GM18909 (cell line): ENCODE measurements at regions not wholly inside any gene's neighbourhood (a gene's known extent, or its start where the extent isn't known, plus 50 kb on each side); places are given as distances from the start of the nearest gene placed in this dataset.

Experiments
- ATAC-seq: cut with Tn5 transposase; IDR thresholded peaks from one replicate; pipeline ENCODE4 v1.9.1; 2021; ENCODE audit warnings: mild to moderate bottlenecking; ENCODE audit not compliant: unreplicated experiment, poor library complexity

DNA sequence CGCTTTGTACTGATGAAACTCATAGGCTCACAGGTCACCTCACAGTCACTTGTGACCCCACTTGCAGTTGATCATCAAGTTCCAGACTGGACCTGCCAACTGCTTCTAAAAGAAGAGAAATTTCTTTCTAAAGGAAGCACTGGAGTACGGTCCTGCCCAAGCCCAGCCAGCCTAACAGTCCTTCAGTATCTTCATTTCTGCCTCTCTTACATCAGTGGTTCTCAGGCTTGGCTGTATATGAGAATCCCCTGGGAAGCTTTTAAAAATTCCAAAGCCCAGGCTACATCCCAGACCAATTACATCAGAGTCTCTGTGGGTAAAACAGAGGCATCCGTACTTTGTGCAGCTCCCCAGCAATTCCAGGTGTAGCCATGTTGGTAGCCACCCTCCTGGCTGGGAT is 282.1 kb downstream of the NFIB start:
- ATAC-seq: no peak

DNA sequence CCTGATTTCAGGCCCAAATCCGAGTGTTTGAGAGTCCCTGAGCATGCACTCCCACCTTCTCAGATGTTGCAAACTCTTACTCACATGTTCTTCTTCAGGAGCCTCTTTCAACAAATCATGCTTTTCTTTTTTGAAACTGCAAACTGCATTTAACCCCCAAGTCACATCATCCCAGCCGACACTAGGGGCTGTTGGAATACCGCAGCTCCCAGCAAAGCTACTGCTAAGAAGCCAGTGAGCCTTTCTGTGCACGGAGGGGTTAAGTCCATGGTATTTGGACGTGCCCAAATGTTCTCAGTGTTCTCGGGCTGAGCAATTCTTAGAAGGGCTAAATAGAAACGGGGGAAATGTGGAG is 282.9 kb downstream of the NFIB start:
- no peak for ATAC-seq

DNA sequence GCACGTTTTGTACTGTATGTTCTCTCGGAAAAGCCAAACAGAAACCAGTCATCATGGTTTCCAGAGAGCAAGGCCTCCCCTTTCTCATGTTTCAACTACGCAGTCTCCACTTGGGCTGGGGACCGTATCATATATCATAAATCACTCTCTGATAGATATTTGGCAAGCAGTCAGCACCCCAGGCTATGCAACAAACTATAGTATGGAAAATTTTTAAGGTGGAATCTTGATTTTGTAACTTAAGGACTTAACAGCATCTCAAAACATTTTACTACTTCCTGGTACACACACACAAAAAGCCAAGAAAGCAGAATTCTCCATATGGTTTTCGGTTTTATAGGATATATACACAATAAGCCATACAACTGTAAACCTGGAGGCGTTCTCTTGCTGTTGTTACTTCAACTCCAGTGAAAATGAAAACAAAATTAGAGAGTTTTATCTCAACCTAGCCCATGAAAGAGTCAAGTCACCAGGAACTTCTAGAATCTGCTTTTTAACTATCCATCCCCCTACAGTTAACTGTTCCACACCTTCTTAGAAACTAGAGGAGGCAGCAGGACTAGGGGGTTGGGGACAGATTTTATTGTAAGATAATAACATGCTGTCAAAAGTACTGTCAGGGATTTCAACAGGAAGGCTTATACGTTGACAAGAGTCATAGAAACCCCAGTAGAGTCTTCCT is 283.4 kb downstream of the NFIB start:
- ATAC-seq: no peak

DNA sequence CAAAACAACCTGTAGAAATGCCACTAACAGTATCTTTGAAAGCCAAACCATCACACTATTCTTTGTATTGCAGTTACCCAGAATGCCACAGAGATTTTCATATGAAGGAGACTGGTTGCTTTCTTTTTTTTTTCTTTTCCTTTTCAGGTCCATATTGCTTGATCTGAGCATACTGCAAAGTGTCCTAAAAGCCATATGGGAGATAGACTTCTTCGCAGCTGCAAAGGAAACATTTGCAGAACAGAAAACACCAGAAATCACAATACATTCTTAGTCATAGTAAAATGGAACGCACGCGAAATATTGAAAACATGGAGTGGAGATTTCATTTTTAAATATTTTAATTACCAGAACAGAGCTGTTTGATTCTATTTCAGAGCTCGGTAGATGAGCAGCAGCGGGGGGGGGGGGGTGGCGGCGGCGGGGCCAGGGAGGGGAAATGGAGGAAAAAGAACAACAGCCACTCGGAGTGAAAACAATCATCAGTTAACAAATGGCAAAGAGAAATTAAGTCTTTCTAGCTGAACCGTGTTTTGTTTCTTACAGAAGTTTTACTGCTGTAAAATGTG is 284.1 kb downstream of the NFIB start:
- ATAC-seq: no peak

DNA sequence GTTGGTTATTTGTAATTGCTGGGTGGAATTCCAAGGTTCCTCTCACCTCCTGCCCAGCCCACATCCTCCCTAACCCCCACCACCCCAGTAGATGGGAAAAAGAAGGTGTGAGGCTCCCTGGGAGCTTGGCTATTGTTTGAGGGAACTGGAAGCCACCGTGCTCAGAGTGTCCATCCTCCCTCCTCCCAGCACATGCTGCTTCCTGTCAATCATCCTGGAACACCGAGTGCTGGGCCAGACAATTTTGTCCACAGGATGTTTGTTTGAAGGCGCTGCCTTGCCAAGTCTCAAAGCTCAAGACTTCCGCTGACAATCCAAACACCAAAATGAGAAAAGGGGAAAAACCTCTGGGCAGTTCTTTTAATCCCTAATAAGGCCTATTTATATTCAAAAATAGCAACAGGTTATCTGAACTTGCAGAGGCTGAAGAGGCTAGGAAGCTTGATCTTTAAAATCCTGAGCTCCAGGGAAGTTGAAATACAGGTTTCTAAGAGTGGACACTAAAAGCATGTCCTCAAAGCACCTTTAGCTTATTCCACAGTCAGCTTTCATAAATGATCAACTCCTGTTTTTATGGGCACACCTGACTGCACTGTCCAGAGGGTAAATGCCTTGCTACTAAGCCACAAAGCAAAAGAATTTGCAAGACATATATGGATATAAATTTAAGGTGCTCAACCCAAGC is 286.7 kb downstream of the NFIB start:
- ATAC-seq: no peak

DNA sequence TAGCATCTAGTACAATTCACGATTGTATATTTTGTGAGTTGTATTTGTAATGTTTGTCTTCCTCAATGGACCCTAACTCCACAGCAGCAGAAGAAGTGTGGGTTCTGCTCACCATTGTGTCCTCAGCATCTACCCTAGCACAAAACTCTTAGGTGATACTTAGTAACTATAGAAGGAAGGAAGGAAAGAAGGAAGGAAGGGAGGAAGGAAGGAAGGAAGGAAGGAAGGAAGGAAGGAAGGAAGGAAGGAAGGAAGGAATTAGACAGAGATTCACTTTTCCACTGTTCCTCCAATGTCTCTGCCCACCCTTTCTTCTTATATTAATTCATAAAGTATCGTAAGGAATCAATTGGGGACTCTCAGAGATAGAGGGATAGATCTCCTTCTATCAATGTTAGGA is 288.2 kb downstream of the NFIB start:
- ATAC-seq: no peak

DNA sequence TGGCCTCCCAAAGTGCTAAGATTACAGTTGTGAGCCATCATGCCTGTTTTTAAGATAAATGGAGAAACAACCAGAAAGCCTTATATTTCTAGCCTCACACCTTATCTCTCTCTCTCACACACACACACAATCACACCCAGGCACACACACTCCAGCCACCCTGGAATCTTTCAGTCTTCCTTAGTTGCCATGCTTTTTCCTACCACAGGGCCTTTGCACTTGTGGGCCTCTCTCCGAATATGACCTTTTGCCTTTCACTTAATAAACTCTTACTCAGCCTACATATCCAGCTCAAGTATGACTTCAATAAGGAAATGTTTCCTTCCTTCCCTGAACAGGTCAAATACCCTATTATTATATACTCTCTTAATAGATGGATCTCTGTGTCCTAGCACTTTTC is 290.7 kb downstream of the NFIB start:
- ATAC-seq: no peak

DNA sequence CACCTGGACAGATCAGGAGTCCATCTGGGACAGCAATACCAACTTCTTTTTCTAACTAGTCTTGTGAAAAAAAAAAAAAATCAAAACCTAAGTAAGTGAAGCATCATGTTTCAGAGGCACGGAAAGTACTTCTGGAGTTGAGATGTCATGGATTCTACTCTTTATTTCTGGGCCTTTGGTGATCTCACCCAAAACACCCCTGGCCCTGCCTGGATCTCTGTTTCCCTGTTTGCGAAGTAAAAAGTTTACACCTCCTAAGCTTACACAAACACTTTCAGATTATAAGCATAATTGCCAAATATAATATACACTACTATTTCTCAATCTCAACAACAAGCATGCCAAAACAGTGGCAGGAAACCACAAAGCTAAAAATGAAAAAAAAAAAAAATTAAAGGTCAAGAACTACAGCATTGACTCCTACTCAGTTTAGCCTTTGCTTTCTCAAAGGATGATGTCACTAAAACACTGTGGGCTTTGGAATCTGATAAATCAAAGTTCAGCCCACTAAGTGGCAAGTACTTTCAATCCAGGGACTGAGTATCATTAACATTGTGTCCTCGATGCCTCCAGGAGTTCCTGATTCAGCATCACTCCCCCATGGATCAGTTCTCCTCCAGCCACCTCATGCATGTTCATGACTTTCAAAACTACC is 291.9 kb downstream of the NFIB start:
- no peak for ATAC-seq

DNA sequence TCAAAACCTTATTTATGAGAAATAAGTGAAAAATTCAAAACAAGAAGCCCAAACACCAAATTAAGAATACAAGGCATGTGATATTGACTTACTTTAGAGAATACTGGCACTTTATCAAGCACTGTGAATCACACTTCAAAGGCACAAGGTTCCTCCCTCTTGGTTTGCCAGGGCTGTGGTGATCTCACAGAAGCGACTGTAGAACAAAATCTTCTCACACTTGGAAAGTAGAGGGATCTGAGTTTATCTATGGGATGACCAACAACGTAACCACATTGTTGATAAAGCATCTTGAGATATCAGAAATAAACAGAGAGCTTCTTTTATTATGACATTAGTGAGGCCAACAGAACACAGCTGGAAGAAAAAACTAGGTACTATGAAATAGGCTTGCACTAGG is 295.9 kb downstream of the NFIB start:
- no peak for ATAC-seq

DNA sequence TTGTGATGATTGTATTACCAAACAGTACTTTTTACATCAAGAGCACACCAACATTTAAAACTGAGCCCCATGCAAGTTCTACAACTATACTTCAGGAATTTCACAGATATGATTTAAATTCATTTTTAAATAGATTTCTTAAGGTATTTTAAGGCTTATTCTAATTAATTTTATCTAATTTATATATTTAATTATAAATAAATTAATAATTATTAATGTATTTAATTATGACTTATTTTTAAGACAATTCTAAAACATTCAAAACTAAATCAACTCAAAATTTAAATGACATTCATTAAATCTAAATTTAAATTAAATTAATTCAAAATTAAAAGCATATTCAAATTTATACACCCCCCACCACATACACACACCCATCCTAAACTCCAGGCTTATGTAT is 299.2 kb downstream of the NFIB start:
- ATAC-seq: no peak

DNA sequence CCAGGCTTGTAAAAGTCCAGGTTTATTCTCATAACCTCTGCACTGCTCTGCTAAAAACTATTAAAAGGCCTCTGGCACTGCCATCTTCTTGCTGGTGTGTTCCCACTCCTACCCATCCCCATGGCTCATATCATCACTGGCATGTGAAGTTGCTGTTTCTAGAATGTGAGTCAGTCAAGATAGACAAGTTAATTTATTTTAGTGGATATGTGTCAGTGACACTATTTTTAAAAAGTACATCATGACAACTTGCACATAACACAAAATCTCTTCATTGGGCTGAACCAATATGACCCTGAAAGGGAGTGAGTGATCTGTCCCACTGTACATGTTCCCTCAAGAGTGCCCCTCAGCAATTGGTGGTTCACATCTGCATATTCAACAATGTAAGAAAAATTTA is 299.7 kb downstream of the NFIB start:
- no peak for ATAC-seq

DNA sequence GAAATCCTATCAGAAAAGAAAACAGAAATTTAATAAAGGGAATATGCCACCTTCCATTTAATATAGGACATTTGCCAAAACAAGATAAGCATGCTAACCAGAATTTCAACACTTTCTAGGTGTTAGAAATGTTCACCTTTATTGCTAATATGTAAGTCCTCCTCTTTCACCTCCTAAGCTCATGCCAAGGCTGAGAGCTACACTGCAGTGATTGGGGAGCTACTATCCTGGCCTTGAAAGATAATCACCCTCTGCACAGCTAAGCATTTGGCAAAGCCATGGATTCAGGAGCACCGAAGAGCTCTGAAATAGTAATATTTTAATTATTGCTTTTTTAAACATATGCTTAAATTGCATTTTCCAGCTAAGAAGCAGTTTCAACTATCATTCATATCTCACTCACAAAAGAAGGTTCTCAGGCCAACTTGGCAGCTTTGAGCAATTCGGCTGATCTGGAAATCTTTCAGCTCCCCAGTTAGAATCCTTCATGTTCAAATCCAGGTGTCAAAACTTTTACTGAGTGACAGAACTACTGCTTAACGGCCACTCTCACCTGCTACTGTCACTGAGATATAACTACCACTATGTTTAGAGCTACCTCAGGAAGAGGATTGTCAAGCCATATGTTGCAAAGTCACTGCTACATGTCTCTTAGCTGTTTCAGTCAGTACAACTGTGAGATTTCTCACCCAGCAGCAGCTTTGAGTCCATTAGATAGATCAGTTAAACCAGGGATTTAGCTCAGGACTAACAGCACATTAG is 302.0 kb downstream of the NFIB start:
- no peak for ATAC-seq

DNA sequence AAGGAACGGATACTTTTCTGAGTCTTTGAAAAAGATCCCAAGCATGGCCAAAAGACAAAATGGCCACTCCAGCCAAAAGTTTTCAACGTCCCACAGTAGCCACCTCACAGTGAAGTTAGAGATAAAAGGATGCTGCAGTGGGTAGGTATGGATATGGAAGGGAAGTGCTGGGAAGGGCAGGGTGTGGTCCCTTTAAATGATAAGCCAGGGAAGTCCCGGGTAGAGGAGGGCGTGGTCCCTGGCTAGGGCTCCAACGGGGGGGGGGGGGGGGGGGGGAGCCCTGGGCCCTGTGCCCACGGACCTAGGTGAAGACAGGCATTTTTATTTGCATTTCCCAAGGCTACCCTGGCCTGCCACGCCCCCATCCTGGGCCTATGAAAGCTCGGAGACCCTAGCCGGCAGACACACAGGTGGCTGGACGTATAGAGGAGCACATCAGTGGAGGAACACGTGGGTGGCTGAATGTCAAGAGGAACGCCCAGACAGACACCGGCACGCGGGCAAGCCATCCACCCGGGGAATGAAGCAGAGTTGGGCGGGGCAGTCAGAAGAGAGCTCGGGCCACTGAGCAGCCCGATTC is 306.7 kb downstream of the NFIB start:
- no peak for ATAC-seq

DNA sequence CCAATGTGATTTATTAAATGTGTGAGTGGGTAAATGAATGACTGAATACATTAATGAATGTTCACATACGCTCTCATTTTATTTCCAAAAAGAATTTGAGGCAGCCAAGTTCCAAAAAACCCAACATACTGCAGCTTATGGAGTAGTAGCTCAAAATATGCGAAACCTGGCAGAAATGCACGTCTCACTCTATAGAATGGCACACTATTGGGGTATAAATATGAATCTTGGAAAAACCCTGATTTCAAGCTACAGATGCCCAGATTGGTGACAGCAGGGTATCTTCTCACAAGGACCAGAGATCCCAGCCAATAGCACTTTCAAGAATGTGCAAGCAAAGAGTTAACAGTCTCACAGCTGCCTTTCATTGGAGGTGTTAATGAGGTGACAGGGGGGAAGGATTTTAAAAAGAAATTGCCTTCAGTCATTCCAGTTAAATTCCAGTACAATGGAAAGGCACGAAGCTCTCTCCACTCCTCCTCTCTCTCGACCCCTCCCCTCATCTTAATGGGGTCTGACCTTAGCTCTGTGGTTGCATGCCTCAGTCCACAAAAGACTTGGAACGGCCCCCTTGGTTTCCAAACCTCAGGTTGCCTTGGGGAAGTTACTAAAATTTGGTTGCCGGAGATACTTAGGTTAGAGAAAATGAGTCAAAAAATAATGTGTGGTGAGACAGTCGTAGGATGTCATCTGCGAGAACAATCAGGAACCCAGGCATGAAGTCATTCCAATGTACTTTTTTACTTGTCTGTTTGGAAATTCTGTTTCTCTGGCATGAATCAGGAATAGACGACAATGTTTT is 307.4 kb downstream of the NFIB start:
- no peak for ATAC-seq

DNA sequence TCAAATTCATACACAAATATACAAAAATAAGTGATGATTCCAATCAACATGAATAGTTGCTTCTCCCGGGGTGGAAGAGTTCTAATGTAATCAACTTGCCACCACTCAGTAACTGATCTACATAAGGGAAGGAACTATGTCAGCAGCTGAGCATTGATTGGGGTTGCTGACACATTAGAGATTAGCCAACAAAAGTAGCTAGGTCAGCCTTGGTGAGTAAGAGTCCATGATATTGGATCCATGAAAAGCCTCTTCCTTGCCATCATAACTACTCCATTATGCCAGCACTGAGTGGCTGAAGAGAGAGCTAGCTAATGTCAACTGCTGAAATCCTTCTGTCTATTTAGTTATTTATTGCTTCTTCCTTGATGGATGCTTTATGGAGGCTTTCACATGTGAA is 309.8 kb downstream of the NFIB start:
- ATAC-seq: no peak

DNA sequence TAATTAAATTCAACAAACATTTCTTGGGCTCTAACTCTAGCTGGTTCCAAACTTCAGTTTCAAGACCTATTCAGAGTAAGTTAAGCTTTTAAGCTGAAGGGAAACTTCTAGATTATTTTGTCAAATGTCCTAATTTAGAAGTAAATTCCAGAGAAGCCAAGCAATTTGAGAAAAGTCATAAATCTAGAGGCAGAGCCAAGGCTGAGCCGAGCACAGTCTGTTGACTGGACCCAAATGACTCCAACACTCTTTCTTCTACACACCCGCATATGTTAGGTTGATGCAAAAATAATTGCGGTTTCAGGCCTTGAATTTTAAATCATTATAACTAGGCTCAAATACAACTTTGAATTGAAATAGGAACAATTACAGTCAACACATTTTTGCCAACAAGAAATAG is 319.7 kb downstream of the NFIB start:
- no peak for ATAC-seq

DNA sequence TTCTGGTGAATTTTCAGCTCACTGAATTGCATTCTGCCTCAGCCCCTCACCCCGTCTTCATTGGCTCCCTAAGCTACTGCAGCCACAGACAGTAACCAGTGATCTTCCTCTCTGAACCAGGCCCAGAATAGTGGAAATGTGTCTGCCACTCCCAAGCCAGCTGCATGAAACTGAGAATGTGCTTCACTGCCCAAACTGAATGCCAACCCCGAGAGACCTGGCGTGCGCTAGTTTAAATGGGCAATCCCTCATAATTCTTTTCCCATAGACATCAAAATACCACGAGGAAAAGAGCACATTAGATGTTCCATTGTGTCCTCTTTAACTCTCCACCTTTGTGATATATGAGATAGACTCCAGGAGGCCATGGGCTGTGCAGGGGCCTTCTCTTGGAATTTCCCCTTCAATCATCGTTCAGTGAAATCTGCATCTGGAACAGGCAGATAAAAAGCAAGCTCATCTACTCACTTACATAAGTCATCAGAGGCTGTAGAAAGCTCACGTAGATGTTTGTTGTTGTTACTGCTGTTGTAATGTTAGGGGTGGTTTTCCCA is 320.2 kb downstream of the NFIB start:
- ATAC-seq: no peak

DNA sequence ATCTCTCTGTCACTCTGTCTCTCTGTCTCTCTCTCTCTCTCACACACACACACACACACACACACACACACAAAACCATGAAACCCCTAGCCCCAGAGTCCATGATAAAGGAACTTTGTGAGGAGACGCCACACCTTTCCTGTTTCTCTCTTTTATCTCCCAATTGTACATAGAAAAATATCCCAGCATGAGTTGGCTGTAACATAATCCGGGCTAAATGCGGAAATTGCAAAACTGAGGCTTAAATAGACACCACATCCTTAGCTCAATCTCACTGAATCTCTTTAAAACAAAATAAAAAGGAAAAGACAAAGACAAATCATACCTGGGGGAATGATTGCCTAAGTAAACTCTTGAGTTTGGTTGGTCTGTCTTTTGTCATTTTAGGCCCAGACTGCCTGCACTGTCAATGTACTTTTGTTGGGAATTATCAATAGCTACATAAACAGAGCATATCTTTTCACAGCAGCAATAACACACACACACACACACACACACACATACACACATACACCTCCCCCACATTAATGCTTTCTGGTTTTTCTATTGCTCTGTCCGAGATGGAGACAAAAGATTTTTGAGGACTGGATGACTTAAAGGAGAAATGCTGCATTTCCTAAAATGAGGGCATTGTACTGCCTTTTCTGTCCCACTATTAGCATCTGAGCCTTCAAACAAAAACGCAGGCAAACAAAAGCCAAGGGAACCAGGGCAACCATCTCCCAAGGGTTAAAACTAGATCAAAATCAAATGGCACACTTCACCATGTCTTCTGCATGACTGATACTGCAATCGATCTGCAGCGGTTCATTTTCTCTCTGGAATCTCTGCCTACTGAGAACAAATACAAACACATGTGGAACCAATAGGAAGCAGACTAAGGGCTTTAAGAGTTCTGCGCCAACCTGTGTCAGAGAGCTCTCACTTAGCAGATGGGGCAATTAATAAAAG is 321.5 kb downstream of the NFIB start:
- no peak for ATAC-seq
